ENCODE measurements at regions not wholly inside any gene's neighbourhood (a gene's known extent, or its start where the extent isn't known, plus 50 kb on each side); places are given as distances from the start of the nearest gene placed in this dataset.

DNA sequence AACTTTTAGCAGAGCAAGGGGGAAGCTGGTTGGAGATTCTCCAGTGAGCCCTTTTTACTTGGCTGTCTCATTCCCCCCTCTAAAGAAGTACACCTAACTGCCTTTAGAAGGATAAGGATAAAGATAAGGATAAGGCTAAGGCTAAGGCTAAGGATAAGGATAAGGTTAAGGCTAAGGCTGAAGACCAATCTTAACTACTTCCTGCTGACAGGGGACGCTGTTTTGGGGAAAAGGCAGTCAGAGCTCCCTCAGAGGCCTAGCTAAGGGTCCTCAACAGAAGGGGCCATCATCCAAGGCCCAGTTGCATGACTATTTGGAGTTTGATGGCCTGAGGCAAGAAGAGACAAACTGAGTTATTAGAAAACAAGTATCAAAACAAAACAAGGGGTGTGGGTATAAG lies 94.3 kb upstream of the ARPP21 start (continued):
- TF ChIP-seq, protein P1, sequence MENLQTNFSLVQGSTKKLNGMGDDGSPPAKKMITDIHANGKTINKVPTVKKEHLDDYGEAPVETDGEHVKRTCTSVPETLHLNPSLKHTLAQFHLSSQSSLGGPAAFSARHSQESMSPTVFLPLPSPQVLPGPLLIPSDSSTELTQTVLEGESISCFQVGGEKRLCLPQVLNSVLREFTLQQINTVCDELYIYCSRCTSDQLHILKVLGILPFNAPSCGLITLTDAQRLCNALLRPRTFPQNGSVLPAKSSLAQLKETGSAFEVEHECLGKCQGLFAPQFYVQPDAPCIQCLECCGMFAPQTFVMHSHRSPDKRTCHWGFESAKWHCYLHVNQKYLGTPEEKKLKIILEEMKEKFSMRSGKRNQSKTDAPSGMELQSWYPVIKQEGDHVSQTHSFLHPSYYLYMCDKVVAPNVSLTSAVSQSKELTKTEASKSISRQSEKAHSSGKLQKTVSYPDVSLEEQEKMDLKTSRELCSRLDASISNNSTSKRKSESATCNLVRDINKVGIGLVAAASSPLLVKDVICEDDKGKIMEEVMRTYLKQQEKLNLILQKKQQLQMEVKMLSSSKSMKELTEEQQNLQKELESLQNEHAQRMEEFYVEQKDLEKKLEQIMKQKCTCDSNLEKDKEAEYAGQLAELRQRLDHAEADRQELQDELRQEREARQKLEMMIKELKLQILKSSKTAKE (IDR thresholded peaks at IDR 0.05; ENCODE audit: low read depth, poor library complexity, severe bottlenecking) = no peak

DNA sequence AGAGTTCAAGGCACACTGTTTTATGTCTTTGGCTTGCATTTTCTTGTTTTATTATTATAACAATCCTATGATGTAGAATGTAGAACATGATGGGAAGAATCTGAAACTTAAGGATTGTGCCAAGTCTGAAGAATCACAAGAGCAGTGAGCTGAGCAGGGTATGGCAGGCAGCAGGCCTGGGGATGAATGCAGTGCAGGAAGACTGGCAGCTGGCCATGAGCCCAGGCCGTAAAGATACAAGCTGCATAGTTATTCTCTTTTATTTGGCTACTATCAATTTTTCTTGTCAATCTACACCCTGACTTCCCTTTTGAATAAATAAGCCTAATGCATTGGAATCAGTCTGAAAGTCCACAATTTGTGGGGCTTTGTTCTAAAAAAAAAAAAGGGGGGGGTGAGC lies 89.6 kb upstream of the ARPP21 start:
- H3K4me3 ChIP-seq = no peak overlapping the region
- no peaks in the 10 kb centered on the region for H3K4me1 ChIP-seq (ENCODE audit: control insufficient read depth, insufficient read depth, low read length)
- intact Hi-C loops (cut with micrococcal nuclease; ENCODE audit: unreplicated experiment) (no loop called here), in situ Hi-C loops (cut with MboI) (no loop called here)
- ChIA-PET SMC1A (ENCODE audit: uncharacterized antibody, unreplicated experiment) (no interaction called here), RAD21 (ENCODE audit: unreplicated experiment) (no interaction called here), CTCF (no interaction called here), POLR2A (no interaction called here)
- H3K4me2 ChIP-seq (ENCODE audit: control insufficient read depth, insufficient read depth) = no peak overlapping the region
- H3K36me3 ChIP-seq (ENCODE audit: control insufficient read depth in 2 of 2, insufficient read depth in 2 of 2, low read length in 1 of 2) = no peaks in the 10 kb centered on the region
- BruUV-seq (replicated peaks) = no TSS peak
- no peak overlapping the region for H3K9ac ChIP-seq (ENCODE audit: control insufficient read depth, insufficient read depth, low read length)
- WGBS (ENCODE audit: insufficient coverage, insufficient replicate concordance, low lambda C conversion rate, missing lambda C conversion rate) = 33% methylated on average over 1 of the region's 1 CpG
- DNase-seq (ENCODE audit: low read depth, low spot score) (no peak), FAIRE-seq (no peak), ATAC-seq (no peak)
- no peak overlapping the region for H3K27ac ChIP-seq (ENCODE audit: control insufficient read depth, insufficient read depth)
- no peaks in the 10 kb centered on the region for H3K27me3 ChIP-seq (replicated peaks in 1 of 2; ENCODE audit: control insufficient read depth in 2 of 2, insufficient read depth in 2 of 2, low read length in 1 of 2)
- TF ChIP-seq BHLHE40 (IDR thresholded peaks at IDR 0.05; ENCODE audit: borderline replicate concordance in 1 of 2, low read depth in 2 of 2, low read length in 1 of 2) = no peak
- TF ChIP-seq IRF4 (IDR thresholded peaks at IDR 0.05; ENCODE audit: low read depth, low read length) = no peak
- no peak overlapping the region for H2AFZ ChIP-seq (ENCODE audit: control insufficient read depth, low read depth, low read length)
- no peaks in the 10 kb centered on the region for H3K9me3 ChIP-seq (replicated peaks; ENCODE audit: control insufficient read depth, insufficient read depth, low read length)
- no peaks in the 10 kb centered on the region for H3K79me2 ChIP-seq (ENCODE audit: control insufficient read depth, insufficient read depth, low read length)
- no peaks in the 10 kb centered on the region for H4K20me1 ChIP-seq (ENCODE audit: control insufficient read depth, insufficient read depth)

DNA sequence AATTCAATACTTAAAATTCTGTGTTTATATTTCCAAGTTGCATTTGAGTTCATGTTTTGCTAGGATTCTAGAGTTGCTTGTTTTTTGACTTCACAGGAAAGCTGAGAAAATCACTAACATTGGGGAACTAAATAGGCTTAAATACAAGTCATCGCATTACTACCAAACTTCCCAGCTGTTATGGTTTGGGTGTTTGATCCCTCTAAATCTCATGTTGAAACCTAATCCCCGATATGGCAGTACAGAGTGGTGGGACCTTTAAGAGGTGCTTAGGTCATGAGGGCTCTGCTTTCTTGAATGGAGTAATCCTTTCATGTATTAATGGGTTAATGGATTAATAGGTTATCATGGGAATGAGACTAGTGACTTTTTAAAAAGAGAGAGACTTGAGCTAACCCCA lies 77.2 kb upstream of the ARPP21 start:
- CTCF ChIA-PET = no interaction called here
- no peak for TF ChIP-seq TBL1XR1 (IDR thresholded peaks at IDR 0.05; ENCODE audit: low read depth, low read length)
- TF ChIP-seq, protein P2, sequence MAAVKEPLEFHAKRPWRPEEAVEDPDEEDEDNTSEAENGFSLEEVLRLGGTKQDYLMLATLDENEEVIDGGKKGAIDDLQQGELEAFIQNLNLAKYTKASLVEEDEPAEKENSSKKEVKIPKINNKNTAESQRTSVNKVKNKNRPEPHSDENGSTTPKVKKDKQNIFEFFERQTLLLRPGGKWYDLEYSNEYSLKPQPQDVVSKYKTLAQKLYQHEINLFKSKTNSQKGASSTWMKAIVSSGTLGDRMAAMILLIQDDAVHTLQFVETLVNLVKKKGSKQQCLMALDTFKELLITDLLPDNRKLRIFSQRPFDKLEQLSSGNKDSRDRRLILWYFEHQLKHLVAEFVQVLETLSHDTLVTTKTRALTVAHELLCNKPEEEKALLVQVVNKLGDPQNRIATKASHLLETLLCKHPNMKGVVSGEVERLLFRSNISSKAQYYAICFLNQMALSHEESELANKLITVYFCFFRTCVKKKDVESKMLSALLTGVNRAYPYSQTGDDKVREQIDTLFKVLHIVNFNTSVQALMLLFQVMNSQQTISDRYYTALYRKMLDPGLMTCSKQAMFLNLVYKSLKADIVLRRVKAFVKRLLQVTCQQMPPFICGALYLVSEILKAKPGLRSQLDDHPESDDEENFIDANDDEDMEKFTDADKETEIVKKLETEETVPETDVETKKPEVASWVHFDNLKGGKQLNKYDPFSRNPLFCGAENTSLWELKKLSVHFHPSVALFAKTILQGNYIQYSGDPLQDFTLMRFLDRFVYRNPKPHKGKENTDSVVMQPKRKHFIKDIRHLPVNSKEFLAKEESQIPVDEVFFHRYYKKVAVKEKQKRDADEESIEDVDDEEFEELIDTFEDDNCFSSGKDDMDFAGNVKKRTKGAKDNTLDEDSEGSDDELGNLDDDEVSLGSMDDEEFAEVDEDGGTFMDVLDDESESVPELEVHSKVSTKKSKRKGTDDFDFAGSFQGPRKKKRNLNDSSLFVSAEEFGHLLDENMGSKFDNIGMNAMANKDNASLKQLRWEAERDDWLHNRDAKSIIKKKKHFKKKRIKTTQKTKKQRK (IDR thresholded peaks at IDR 0.05; ENCODE audit: low read depth, low read length) = no peak
- no peak for TF ChIP-seq RAD51 (IDR thresholded peaks at IDR 0.05)
- no peak for TF ChIP-seq NR2C2 (IDR thresholded peaks at IDR 0.05; ENCODE audit: borderline replicate concordance, control insufficient read depth, insufficient read length, low read depth)
- TF ChIP-seq SREBF1 (IDR thresholded peaks at IDR 0.05; ENCODE audit: low read length) = no peak
- TF ChIP-seq ATF7 (IDR thresholded peaks at IDR 0.05; ENCODE audit: low read depth) = no peak

More for the DNA sequence above, 77.2 kb upstream of the ARPP21 start:
- no peak overlapping the region for H3K9ac ChIP-seq (ENCODE audit: control insufficient read depth, insufficient read depth, low read length)
- H3K36me3 ChIP-seq (ENCODE audit: control insufficient read depth in 2 of 2, insufficient read depth in 2 of 2, low read length in 1 of 2) = no peaks in the 10 kb centered on the region
- H2AFZ ChIP-seq (ENCODE audit: control insufficient read depth, low read depth, low read length) = no peak overlapping the region
- no peaks in the 10 kb centered on the region for H3K79me2 ChIP-seq (ENCODE audit: control insufficient read depth, insufficient read depth, low read length)
- H3K4me3 ChIP-seq = no peak overlapping the region
- no peak overlapping the region for H3K27ac ChIP-seq (ENCODE audit: control insufficient read depth, insufficient read depth)
- H3K9me3 ChIP-seq (replicated peaks; ENCODE audit: control insufficient read depth, insufficient read depth, low read length) = no peaks in the 10 kb centered on the region
- no peaks in the 10 kb centered on the region for H4K20me1 ChIP-seq (ENCODE audit: control insufficient read depth, insufficient read depth)
- ATAC-seq = no peak
- in situ Hi-C loops (cut with MboI) (no loop called here), intact Hi-C loops (cut with micrococcal nuclease; ENCODE audit: unreplicated experiment) (no loop called here)
- POLR2A ChIA-PET = no interaction called here
- no TSS peak for BruUV-seq (replicated peaks)
- no peak for DNase-seq (ENCODE audit: low read depth, low spot score)
- FAIRE-seq = no peak
- no peaks in the 10 kb centered on the region for H3K4me1 ChIP-seq (ENCODE audit: control insufficient read depth, insufficient read depth, low read length)
- SMC1A ChIA-PET (ENCODE audit: uncharacterized antibody, unreplicated experiment) = interaction anchor here (0.8 kb wide), 1 partner anchor 44 kb away, joined by 5 read pairs; no protein-coding TSS in a partner anchor
- H3K27me3 ChIP-seq (replicated peaks in 1 of 2; ENCODE audit: control insufficient read depth in 2 of 2, insufficient read depth in 2 of 2, low read length in 1 of 2) = no peaks in the 10 kb centered on the region
- no peak overlapping the region for H3K4me2 ChIP-seq (ENCODE audit: control insufficient read depth, insufficient read depth)
- RAD21 ChIA-PET (ENCODE audit: unreplicated experiment) = interaction anchor here (0.7 kb wide), 1 partner anchor 96 kb away, joined by 3 read pairs; no protein-coding TSS in a partner anchor
- 66% methylated on average over 2 of the region's 2 CpGs for WGBS (ENCODE audit: insufficient coverage, insufficient replicate concordance, low lambda C conversion rate, missing lambda C conversion rate)
